Loucy (cell line): ENCODE measurements at regions not wholly inside any gene's neighbourhood (a gene's known extent, or its start where the extent isn't known, plus 50 kb on each side); places are given as distances from the start of the nearest gene placed in this dataset.

Experiments used
- EZH2phosphoT487 ChIP-seq: fragments of 200-600 bp; IDR thresholded peaks from 2 replicates; pipeline ENCODE4 v1.6.1; 2018; ENCODE audit warnings: antibody characterized with exemption, mild to moderate bottlenecking, moderate library complexity, borderline replicate concordance
- TF ChIP-seq, protein P1 (sequence below): fragments of 200-600 bp; sonication (generic); conservative IDR thresholded peaks from 2 replicates; pipeline ENCODE4 v1.5.1; 2014; ENCODE audit warnings: mild to moderate bottlenecking, antibody characterized with exemption, low read length

DNA sequence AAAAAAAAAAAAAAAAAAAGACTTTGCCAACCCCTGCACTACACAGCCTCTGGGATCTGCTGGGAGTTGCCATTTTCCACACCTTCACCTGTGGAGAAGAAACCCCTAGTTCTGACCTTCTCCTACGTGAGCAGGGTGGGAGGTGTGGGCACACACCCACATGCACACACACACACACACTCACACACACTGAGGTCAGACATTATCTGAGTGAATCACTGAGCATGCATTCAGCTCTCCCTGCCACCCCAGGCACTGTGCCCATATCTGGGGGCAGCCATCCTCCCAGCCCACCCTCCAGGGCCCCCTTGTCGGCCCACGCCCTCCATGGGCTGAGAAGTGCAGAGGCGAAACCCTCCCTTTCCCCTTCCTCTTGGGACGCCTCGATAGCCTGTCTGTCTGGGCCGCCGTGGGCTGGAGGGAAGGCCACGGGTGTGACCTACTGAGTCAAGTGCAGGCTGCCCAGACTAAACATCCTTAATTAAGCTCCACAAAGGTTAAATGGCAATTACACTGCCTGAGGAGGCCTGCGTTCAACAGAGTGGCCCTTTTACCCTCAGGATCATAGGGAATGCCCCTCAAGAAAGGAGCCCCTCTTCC lies 143.8 kb downstream of the C16orf95 start:
- TF ChIP-seq, protein P1, sequence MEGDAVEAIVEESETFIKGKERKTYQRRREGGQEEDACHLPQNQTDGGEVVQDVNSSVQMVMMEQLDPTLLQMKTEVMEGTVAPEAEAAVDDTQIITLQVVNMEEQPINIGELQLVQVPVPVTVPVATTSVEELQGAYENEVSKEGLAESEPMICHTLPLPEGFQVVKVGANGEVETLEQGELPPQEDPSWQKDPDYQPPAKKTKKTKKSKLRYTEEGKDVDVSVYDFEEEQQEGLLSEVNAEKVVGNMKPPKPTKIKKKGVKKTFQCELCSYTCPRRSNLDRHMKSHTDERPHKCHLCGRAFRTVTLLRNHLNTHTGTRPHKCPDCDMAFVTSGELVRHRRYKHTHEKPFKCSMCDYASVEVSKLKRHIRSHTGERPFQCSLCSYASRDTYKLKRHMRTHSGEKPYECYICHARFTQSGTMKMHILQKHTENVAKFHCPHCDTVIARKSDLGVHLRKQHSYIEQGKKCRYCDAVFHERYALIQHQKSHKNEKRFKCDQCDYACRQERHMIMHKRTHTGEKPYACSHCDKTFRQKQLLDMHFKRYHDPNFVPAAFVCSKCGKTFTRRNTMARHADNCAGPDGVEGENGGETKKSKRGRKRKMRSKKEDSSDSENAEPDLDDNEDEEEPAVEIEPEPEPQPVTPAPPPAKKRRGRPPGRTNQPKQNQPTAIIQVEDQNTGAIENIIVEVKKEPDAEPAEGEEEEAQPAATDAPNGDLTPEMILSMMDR = no peak
- no peak for TF ChIP-seq EZH2phosphoT487
